Left lung (tissue), 4 donors: ENCODE measurements at regions not wholly inside any gene's neighbourhood (a gene's known extent, or its start where the extent isn't known, plus 50 kb on each side); places are given as distances from the start of the nearest gene placed in this dataset.
"Not testable (repeated sequence)": the region's sequence is repeated elsewhere in the genome, so short reads cannot be mapped to it uniquely, and the experiment has no call there.

Source experiments
- ATAC-seq: fragments of 200-7000 bp; cut with Tn5 transposase; one replicate; pipeline ENCODE4 v1.9.1; 2020; ENCODE audit warnings: moderate library complexity
- DNase-seq, 4 donors: peaks; one replicate each; pipeline ENCODE4 v3.0.0-alpha.2; 2013 to 2020
- H3K27ac ChIP-seq, 2 donors: fragments of 200-600 bp; sonication (generic) in 1 of 2; one replicate each; pipeline versions ENCODE4 v1.5.0 to v1.8.0; 2020 to 2021
- H3K27me3 ChIP-seq, 2 donors: fragments of 200-600 bp; sonication (generic) in 1 of 2; one replicate each; pipeline versions ENCODE4 v1.5.0 to v1.8.0; 2020 to 2021
- H3K36me3 ChIP-seq, 2 donors: fragments of 200-600 bp; sonication (generic) in 1 of 2; one replicate each; pipeline versions ENCODE4 v1.5.0 to v1.8.0; 2020 to 2021
- H3K4me1 ChIP-seq, 2 donors: fragments of 200-600 bp; one replicate each; pipeline ENCODE4 v1.8.0; 2021
- H3K4me3 ChIP-seq, 2 donors: fragments of 200-600 bp; sonication (generic) in 1 of 2; one replicate each; pipeline versions ENCODE4 v1.5.0 to v1.8.0; 2020 to 2021; ENCODE audit warnings: mild to moderate bottlenecking in 1 of 2
- H3K9me3 ChIP-seq, 2 donors: fragments of 200-600 bp; sonication (generic) in 1 of 2; one replicate each; pipeline versions ENCODE4 v1.5.0 to v1.8.0; 2020 to 2021
- CTCF ChIP-seq, 2 donors: fragments of 200-600 bp; sonication (generic) in 1 of 2; IDR thresholded peaks; one replicate each; pipeline versions ENCODE4 v1.5.0 to v1.8.0; 2021; ENCODE audit warnings: antibody characterized with exemption in 2 of 2
- intact Hi-C, 2 donors: fragments of 100-400 bp; cut with DNase I; formaldehyde crosslinking; loops; one replicate each; pipeline versions ENCODE4 v1.11.2 to v1.14.2; 2022
- donor health status: DM: no; HTN: yes; CAD: no.
- donor health status: DM: no; HTN: no; CAD: no.

GRCh38 chr5:54383941-54384340 lies 71.6 kb upstream of the HSPB3 start:
- no peak overlapping the region for H3K27ac ChIP-seq
- intact Hi-C loops, result no loop called here
- ATAC-seq, result no peak

GRCh38 chr5:54383225-54383901 lies 72.1 kb upstream of the HSPB3 start:
- intact Hi-C loops, result no loop called here
- no peaks in the 10 kb centered on the region for H3K36me3 ChIP-seq
- H3K4me3 ChIP-seq, result no peak overlapping the region
- H3K9me3 ChIP-seq, result no peaks in the 10 kb centered on the region
- no peak for TF ChIP-seq CTCF (IDR thresholded peaks at IDR 0.05)
- DNase-seq (no peak), ATAC-seq (peak; percentile 34)
- H3K4me1 ChIP-seq, result peaks cover 0 to 4% of the 10 kb centered on the region in 2 donors
- no peaks in the 10 kb centered on the region for H3K27me3 ChIP-seq
- no peak overlapping the region for H3K27ac ChIP-seq

More at GRCh38 chr5:54383941-54384340, 71.6 kb upstream of the HSPB3 start:
- H3K36me3 ChIP-seq, result no peaks in the 10 kb centered on the region
- no peak for DNase-seq
- H3K4me1 ChIP-seq, result peaks cover 0 to 4% of the 10 kb centered on the region in 2 donors
- H3K27me3 ChIP-seq, result no peaks in the 10 kb centered on the region
- H3K9me3 ChIP-seq, result no peaks in the 10 kb centered on the region
- TF ChIP-seq CTCF (IDR thresholded peaks at IDR 0.05), result no peak
- no peak overlapping the region for H3K4me3 ChIP-seq

GRCh38 chr5:54381319-54381718 lies 70.9 kb upstream of the ARL15 start:
- H3K4me3 ChIP-seq, intact Hi-C loops, H3K27ac ChIP-seq, H3K4me1 ChIP-seq, ATAC-seq, H3K27me3 ChIP-seq, H3K36me3 ChIP-seq, H3K9me3 ChIP-seq, DNase-seq: not testable (repeated sequence)

GRCh38 chr5:54379590-54379989 lies 69.2 kb upstream of the ARL15 start:
- Histone ChIP-seq H3K4me3 (no peak overlapping the region), H3K36me3 (no peaks in the 10 kb centered on the region), H3K4me1 (peaks cover 0 to 4% of the 10 kb centered on the region in 2 donors), H3K9me3 (no peaks in the 10 kb centered on the region), H3K27ac (no peak overlapping the region), H3K27me3 (no peaks in the 10 kb centered on the region)
- ATAC-seq, result no peak
- TF ChIP-seq CTCF (IDR thresholded peaks at IDR 0.05), result no peak
- intact Hi-C loops, result no loop called here
- DNase-seq, result no peak

- intact Hi-C loops, result no loop called here
- ATAC-seq, result no peak
Observed at GRCh38 chr5:54378707-54379106, 68.3 kb upstream of the ARL15 start.

GRCh38 chr5:54377339-54377738 lies 67.0 kb upstream of the ARL15 start:
- H3K36me3 ChIP-seq, H3K27me3 ChIP-seq, H3K4me3 ChIP-seq, H3K27ac ChIP-seq, H3K4me1 ChIP-seq, intact Hi-C loops, H3K9me3 ChIP-seq, DNase-seq, ATAC-seq: not testable (repeated sequence)

More at GRCh38 chr5:54378707-54379106, 68.3 kb upstream of the ARL15 start:
- Histone ChIP-seq H3K4me1 (no peaks in the 10 kb centered on the region), H3K9me3 (no peaks in the 10 kb centered on the region), H3K27me3 (no peaks in the 10 kb centered on the region), H3K36me3 (no peaks in the 10 kb centered on the region), H3K4me3 (no peak overlapping the region), H3K27ac (no peak overlapping the region)
- peak in 1 of 4 donors; percentile 60 for DNase-seq
- no peak for TF ChIP-seq CTCF (IDR thresholded peaks at IDR 0.05)
